ENCODE measurements at regions not wholly inside any gene's neighbourhood (a gene's known extent, or its start where the extent isn't known, plus 50 kb on each side); places are given as distances from the start of the nearest gene placed in this dataset.

DNA sequence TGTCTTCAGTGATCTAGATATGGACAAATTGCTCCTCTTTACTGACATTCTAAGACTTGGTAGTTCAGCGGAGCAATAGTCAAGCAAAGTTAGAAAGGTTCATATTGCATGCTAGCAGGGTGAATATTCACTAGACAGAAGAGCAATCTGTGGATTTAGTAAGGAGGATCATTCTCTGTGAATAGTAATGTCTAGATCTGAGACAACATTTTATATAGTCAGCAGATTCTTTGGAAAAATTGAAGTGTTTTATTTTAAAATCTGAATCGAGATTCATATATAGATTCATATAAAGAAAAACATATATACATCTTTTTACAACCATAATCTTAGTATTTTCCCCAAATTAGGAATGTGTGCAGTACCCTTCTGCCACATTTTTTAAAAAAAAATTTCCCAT lies 274.5 kb upstream of the BRINP3 start:
- no TSS peak for BruUV-seq (replicated peaks)
- no peak for DNase-seq (ENCODE audit: low read depth, low spot score)
- ATAC-seq: no peak
- H3K36me3 ChIP-seq (ENCODE audit: control insufficient read depth, insufficient read depth, low read length): no peaks in the 10 kb centered on the region
- POLR2A ChIA-PET: no interaction called here
- TF ChIP-seq POLR2AphosphoS5 (IDR thresholded peaks at IDR 0.05; ENCODE audit: low read depth, low read length) (no peak), SIN3A (IDR thresholded peaks at IDR 0.05; ENCODE audit: borderline replicate concordance, insufficient read depth, low read depth, low read length) (no peak), REST (IDR thresholded peaks at IDR 0.05; ENCODE audit: insufficient read depth in 1 of 2, low read depth in 2 of 2, low read length in 1 of 2) (no peak), TCF7L2 (IDR thresholded peaks at IDR 0.05; ENCODE audit: low read depth, low read length) (no peak)
- TF ChIP-seq, protein P1, sequence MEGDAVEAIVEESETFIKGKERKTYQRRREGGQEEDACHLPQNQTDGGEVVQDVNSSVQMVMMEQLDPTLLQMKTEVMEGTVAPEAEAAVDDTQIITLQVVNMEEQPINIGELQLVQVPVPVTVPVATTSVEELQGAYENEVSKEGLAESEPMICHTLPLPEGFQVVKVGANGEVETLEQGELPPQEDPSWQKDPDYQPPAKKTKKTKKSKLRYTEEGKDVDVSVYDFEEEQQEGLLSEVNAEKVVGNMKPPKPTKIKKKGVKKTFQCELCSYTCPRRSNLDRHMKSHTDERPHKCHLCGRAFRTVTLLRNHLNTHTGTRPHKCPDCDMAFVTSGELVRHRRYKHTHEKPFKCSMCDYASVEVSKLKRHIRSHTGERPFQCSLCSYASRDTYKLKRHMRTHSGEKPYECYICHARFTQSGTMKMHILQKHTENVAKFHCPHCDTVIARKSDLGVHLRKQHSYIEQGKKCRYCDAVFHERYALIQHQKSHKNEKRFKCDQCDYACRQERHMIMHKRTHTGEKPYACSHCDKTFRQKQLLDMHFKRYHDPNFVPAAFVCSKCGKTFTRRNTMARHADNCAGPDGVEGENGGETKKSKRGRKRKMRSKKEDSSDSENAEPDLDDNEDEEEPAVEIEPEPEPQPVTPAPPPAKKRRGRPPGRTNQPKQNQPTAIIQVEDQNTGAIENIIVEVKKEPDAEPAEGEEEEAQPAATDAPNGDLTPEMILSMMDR (IDR thresholded peaks at IDR 0.05): no peak
- CTCF ChIA-PET: no interaction called here
- no peaks in the 10 kb centered on the region for H3K4me1 ChIP-seq (ENCODE audit: control insufficient read depth, insufficient read depth, low read length)
- no peak overlapping the region for H3K4me3 ChIP-seq (ENCODE audit: low read depth in 2 of 2, low read length in 2 of 2)
- H3K9me3 ChIP-seq (ENCODE audit: control insufficient read depth, insufficient read depth, low read depth, low read length): no peaks in the 10 kb centered on the region
- no peak overlapping the region for H3K27ac ChIP-seq (ENCODE audit: low read length)
- H3K27me3 ChIP-seq (ENCODE audit: control insufficient read depth, insufficient read depth, low read length): no peaks in the 10 kb centered on the region
- intact Hi-C loops (cut with micrococcal nuclease; ENCODE audit: unreplicated experiment): no loop called here
- in situ Hi-C loops (cut with HindIII; ENCODE audit: low pct_unique_long_range_greater_than_20kb, low sequenced_read_pairs): no loop called here

- BruUV-seq (replicated peaks): no TSS peak
- in situ Hi-C loops (cut with HindIII; ENCODE audit: low pct_unique_long_range_greater_than_20kb, low sequenced_read_pairs) (no loop called here), intact Hi-C loops (cut with micrococcal nuclease; ENCODE audit: unreplicated experiment) (no loop called here)
- Histone ChIP-seq H3K4me1 (ENCODE audit: control insufficient read depth, insufficient read depth, low read length) (no peaks in the 10 kb centered on the region), H3K4me3 (ENCODE audit: low read depth in 2 of 2, low read length in 2 of 2) (no peak overlapping the region), H3K9me3 (ENCODE audit: control insufficient read depth, insufficient read depth, low read depth, low read length) (no peaks in the 10 kb centered on the region), H3K36me3 (ENCODE audit: control insufficient read depth, insufficient read depth, low read length) (no peaks in the 10 kb centered on the region; the same call in 1 of the 2 replicates), H3K27ac (ENCODE audit: low read length) (no peak overlapping the region), H3K27me3 (ENCODE audit: control insufficient read depth, insufficient read depth, low read length) (no peaks in the 10 kb centered on the region)
- CTCF ChIA-PET: no interaction called here
- POLR2A ChIA-PET: no interaction called here
- TF ChIP-seq, protein P1 (IDR thresholded peaks at IDR 0.05): no peak
- TF ChIP-seq TCF7L2 (IDR thresholded peaks at IDR 0.05; ENCODE audit: low read depth, low read length): 0 out of 2 replicates have a peak, but pooled peaks have one; percentile 23
- DNase-seq (ENCODE audit: low read depth, low spot score) (no peak), ATAC-seq (no peak)
Observed at GRCh38 chr1:190754666-190755065, 277.0 kb upstream of the BRINP3 start.

DNA sequence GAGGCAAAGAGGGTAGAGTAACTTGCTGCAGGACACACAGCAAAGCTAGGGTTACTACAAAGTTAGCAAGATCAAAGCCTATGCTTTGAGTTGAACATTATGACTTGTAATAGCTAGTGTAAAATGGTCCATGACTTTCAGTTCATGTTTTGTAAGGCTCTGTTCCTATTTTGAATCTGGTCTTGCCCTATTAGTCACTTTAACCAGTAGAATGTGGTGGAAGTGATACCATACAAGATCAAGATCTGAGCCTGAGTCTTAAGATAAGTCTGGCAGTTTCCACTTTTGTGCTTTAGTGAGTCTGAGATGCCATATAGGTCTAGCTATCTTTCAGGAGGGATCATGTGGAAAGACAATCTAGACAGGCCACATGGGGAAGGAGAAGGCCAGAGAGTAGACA lies 282.1 kb upstream of the BRINP3 start:
- POLR2A ChIA-PET: no interaction called here
- no peak for TF ChIP-seq TCF7L2 (IDR thresholded peaks at IDR 0.05; ENCODE audit: low read depth, low read length)
- TF ChIP-seq SIN3A (IDR thresholded peaks at IDR 0.05; ENCODE audit: borderline replicate concordance, insufficient read depth, low read depth, low read length): no peak
- TF ChIP-seq, protein P1 (IDR thresholded peaks at IDR 0.05): no peak
- in situ Hi-C loops (cut with HindIII; ENCODE audit: low pct_unique_long_range_greater_than_20kb, low sequenced_read_pairs) (no loop called here), intact Hi-C loops (cut with micrococcal nuclease; ENCODE audit: unreplicated experiment) (no loop called here)
- DNase-seq (ENCODE audit: low read depth, low spot score) (no peak), ATAC-seq (no peak)
- CTCF ChIA-PET: no interaction called here
- H3K4me1 ChIP-seq (ENCODE audit: control insufficient read depth, insufficient read depth, low read length): no peaks in the 10 kb centered on the region
- H3K4me3 ChIP-seq (ENCODE audit: low read depth in 2 of 2, low read length in 2 of 2): no peak overlapping the region
- no peaks in the 10 kb centered on the region for H3K9me3 ChIP-seq (ENCODE audit: control insufficient read depth, insufficient read depth, low read depth, low read length)
- BruUV-seq (replicated peaks): no TSS peak
- H3K36me3 ChIP-seq (ENCODE audit: control insufficient read depth, insufficient read depth, low read length): no peaks in the 10 kb centered on the region; the same call in 1 of the 2 replicates
- no peak overlapping the region for H3K27ac ChIP-seq (ENCODE audit: low read length)
- H3K27me3 ChIP-seq (ENCODE audit: control insufficient read depth, insufficient read depth, low read length): no peaks in the 10 kb centered on the region
